ENCODE measurements at regions not wholly inside any gene's neighbourhood (a gene's known extent, or its start where the extent isn't known, plus 50 kb on each side); places are given as distances from the start of the nearest gene placed in this dataset.

DNA sequence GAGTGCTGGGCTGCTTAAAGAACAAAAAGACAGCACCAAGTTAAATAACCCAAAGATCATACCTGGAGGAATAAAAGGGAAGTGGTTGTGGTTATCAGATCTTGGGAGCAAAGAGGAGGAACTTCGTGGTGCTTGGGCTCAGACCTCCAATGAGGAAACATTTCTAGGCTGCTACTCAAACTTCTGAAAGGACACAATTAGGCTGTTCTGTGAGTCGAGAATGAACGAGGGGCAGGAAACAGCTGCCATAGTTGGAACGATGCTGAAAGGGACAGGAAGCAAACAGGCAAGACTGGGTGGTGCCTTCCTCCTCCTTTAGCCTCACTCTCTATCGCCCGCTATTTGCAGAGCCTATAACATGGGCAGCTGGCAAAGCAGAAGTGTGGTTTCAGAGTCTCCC lies 276.3 kb upstream of the ARRDC4 start:
- Histone ChIP-seq H3K36me3 (ENCODE audit: control insufficient read depth in 4 of 4, insufficient read depth in 4 of 4, low read length in 4 of 4) (no peaks in the 10 kb centered on the region), H3K9me3 (ENCODE audit: control insufficient read depth in 4 of 4, insufficient read depth in 3 of 4, low read length in 3 of 4) (peaks cover 0 to 2% (median 0%) of the 10 kb centered on the region in 4 donors), H3K27me3 (ENCODE audit: control insufficient read depth in 3 of 3, insufficient read depth in 3 of 3, low read length in 2 of 3) (no peaks in the 10 kb centered on the region), H3K9ac (ENCODE audit: insufficient read depth in 1 of 2, low read length in 2 of 2) (no peak overlapping the region), H3K4me3 (no peak overlapping the region), H3K4me1 (ENCODE audit: control insufficient read depth in 5 of 5, insufficient read depth in 5 of 5, low read length in 5 of 5) (no peaks in the 10 kb centered on the region), H3K27ac (ENCODE audit: low read depth in 1 of 2, low read length in 1 of 2) (no peak overlapping the region)
- no peak for ATAC-seq (ENCODE audit: insufficient read depth, low FRiP score)
- WGBS, 2 donors = 12 to 19% methylated on average over 6 of the region's 6 CpGs
- TF ChIP-seq, protein P1, sequence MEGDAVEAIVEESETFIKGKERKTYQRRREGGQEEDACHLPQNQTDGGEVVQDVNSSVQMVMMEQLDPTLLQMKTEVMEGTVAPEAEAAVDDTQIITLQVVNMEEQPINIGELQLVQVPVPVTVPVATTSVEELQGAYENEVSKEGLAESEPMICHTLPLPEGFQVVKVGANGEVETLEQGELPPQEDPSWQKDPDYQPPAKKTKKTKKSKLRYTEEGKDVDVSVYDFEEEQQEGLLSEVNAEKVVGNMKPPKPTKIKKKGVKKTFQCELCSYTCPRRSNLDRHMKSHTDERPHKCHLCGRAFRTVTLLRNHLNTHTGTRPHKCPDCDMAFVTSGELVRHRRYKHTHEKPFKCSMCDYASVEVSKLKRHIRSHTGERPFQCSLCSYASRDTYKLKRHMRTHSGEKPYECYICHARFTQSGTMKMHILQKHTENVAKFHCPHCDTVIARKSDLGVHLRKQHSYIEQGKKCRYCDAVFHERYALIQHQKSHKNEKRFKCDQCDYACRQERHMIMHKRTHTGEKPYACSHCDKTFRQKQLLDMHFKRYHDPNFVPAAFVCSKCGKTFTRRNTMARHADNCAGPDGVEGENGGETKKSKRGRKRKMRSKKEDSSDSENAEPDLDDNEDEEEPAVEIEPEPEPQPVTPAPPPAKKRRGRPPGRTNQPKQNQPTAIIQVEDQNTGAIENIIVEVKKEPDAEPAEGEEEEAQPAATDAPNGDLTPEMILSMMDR (IDR thresholded peaks at IDR 0.05; ENCODE audit: control extremely low read depth, extremely low read depth) = no peak
- no peak for DNase-seq

DNA sequence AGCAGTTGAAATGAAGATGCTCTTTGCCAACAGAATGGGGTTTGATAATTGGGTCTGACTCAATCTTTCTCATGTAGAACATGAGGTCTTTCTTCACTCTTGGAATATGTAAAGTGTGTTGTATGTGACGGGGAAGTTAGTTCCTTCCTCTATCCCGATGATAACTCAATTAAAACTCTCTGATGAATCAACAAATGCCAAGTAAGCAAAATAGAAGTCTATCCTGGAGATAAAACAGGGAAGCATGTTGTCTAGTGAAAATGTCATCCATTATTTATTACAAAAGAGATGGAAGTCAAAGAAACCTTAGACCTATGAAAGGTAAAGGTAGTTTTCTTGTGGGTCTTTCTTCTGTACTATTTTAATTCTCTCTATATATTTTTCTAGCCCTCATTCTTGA lies 274.2 kb upstream of the ARRDC4 start:
- no peak overlapping the region for H3K4me3 ChIP-seq
- H3K27ac ChIP-seq (ENCODE audit: low read depth in 1 of 2, low read length in 1 of 2) = no peak overlapping the region
- H3K9ac ChIP-seq (ENCODE audit: insufficient read depth in 1 of 2, low read length in 2 of 2) = no peak overlapping the region
- DNase-seq = no peak
- no peaks in the 10 kb centered on the region for H3K9me3 ChIP-seq (ENCODE audit: control insufficient read depth in 4 of 4, insufficient read depth in 3 of 4, low read length in 3 of 4)
- WGBS, 2 donors = 62 to 78% methylated on average over 2 of the region's 2 CpGs
- H3K4me1 ChIP-seq (ENCODE audit: control insufficient read depth in 5 of 5, insufficient read depth in 5 of 5, low read length in 5 of 5) = no peaks in the 10 kb centered on the region
- no peaks in the 10 kb centered on the region for H3K36me3 ChIP-seq (ENCODE audit: control insufficient read depth in 4 of 4, insufficient read depth in 4 of 4, low read length in 4 of 4)
- TF ChIP-seq, protein P1 (IDR thresholded peaks at IDR 0.05; ENCODE audit: control extremely low read depth, extremely low read depth) = no peak
- ATAC-seq (ENCODE audit: insufficient read depth, low FRiP score) = no peak
- no peaks in the 10 kb centered on the region for H3K27me3 ChIP-seq (ENCODE audit: control insufficient read depth in 3 of 3, insufficient read depth in 3 of 3, low read length in 2 of 3)

DNA sequence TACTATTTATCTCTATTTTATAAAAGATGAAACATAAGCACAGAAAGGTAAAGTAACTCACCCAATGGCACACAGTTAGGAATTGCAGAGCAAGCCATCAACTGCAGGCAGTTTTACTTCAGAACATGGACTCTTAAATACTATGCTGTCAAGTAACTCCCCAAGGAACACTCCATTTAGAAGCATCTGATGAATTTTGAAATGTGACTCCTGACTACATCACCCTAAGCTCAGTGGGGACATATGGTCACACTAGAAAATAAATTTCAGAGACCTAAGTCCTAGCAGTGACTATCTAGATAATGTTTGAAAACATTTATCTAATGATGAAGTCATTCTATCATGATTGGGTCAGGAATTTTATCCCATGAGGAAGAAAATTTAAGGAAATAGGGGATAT lies 272.8 kb upstream of the ARRDC4 start:
- no peak overlapping the region for H3K4me3 ChIP-seq
- no peaks in the 10 kb centered on the region for H3K9me3 ChIP-seq (ENCODE audit: control insufficient read depth in 4 of 4, insufficient read depth in 3 of 4, low read length in 3 of 4)
- H3K9ac ChIP-seq (ENCODE audit: insufficient read depth in 1 of 2, low read length in 2 of 2) = no peak overlapping the region
- TF ChIP-seq, protein P1 (IDR thresholded peaks at IDR 0.05; ENCODE audit: control extremely low read depth, extremely low read depth) = no peak
- H3K27ac ChIP-seq (ENCODE audit: low read depth in 1 of 2, low read length in 1 of 2) = no peak overlapping the region
- no peaks in the 10 kb centered on the region for H3K27me3 ChIP-seq (ENCODE audit: control insufficient read depth in 3 of 3, insufficient read depth in 3 of 3, low read length in 2 of 3)
- no peak for ATAC-seq (ENCODE audit: insufficient read depth, low FRiP score)
- DNase-seq = no peak
- H3K4me1 ChIP-seq (ENCODE audit: control insufficient read depth in 5 of 5, insufficient read depth in 5 of 5, low read length in 5 of 5) = no peaks in the 10 kb centered on the region
- no peaks in the 10 kb centered on the region for H3K36me3 ChIP-seq (ENCODE audit: control insufficient read depth in 4 of 4, insufficient read depth in 4 of 4, low read length in 4 of 4)

DNA sequence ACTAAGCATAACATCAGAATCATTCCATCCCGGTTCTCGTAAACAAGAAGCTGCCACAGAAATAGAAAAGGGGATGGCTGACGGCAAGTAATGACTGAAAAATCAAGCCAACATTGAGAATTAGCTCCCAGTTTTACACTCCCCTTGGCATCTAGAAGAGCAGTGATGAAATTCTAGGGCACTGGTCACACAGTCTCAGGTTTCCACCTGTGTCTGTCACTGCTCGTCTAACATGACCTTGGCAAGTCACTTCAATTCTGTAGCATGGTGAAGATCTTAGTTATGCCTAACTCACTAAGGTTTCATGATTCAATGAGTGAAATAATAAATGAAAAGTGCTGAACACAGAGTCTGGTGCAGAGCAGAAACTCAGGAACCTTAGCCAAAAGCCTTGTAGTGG lies 272.3 kb upstream of the ARRDC4 start:
- no peak for DNase-seq
- Histone ChIP-seq H3K9ac (ENCODE audit: insufficient read depth in 1 of 2, low read length in 2 of 2) (no peak overlapping the region), H3K36me3 (ENCODE audit: control insufficient read depth in 4 of 4, insufficient read depth in 4 of 4, low read length in 4 of 4) (no peaks in the 10 kb centered on the region), H3K27ac (ENCODE audit: low read depth in 1 of 2, low read length in 1 of 2) (no peak overlapping the region), H3K9me3 (ENCODE audit: control insufficient read depth in 4 of 4, insufficient read depth in 3 of 4, low read length in 3 of 4) (no peaks in the 10 kb centered on the region), H3K4me1 (ENCODE audit: control insufficient read depth in 5 of 5, insufficient read depth in 5 of 5, low read length in 5 of 5) (peaks cover 0 to 1% (median 0%) of the 10 kb centered on the region in 5 donors), H3K27me3 (ENCODE audit: control insufficient read depth in 3 of 3, insufficient read depth in 3 of 3, low read length in 2 of 3) (no peaks in the 10 kb centered on the region), H3K4me3 (no peak overlapping the region)
- ATAC-seq (ENCODE audit: insufficient read depth, low FRiP score) = no peak
- TF ChIP-seq, protein P1 (IDR thresholded peaks at IDR 0.05; ENCODE audit: control extremely low read depth, extremely low read depth) = no peak
- WGBS, 2 donors = 88 to 91% methylated on average over 4 of the region's 4 CpGs

Measured in lung (tissue), 11 donors.